Peyer's patch (tissue), 4 donors: ENCODE measurements at regions not wholly inside any gene's neighbourhood (a gene's known extent, or its start where the extent isn't known, plus 50 kb on each side); places are given as distances from the start of the nearest gene placed in this dataset.

ENCODE experiments used
- DNase-seq, 3 donors: peaks; one replicate each; pipeline ENCODE4 v3.0.0-alpha.2; 2017 to 2019
- H3K27ac ChIP-seq, 4 donors: fragments of 200-600 bp; sonication (generic); one replicate each; pipeline ENCODE4 v1.5.1; 2016 to 2019
- H3K27me3 ChIP-seq, 2 donors: fragments of 200-600 bp; sonication (generic); one replicate each; pipeline ENCODE4 v1.5.1; 2019
- H3K36me3 ChIP-seq, 3 donors: fragments of 200-600 bp; sonication (generic); one replicate each; pipeline ENCODE4 v1.5.1; 2016 to 2019
- H3K4me1 ChIP-seq, 4 donors: fragments of 200-600 bp; sonication (generic); one replicate each; pipeline ENCODE4 v1.5.1; 2016 to 2019
- H3K4me3 ChIP-seq, 4 donors: fragments of 200-600 bp; sonication (generic); 1 replicate in 3 of 4; 2 replicates in 1 of 4; pipeline ENCODE4 v1.5.1; 2016 to 2019; ENCODE audit warnings: mild to moderate bottlenecking in 1 of 4
- H3K9me3 ChIP-seq, 4 donors: fragments of 200-600 bp; sonication (generic); one replicate each; pipeline ENCODE4 v1.5.1; 2016 to 2019; ENCODE audit warnings: mild to moderate bottlenecking in 1 of 4
- POLR2A ChIP-seq, 2 donors: fragments of 450-650 bp; IDR thresholded peaks; one replicate each; pipeline ENCODE4 v1.5.1; 2017; ENCODE audit warnings: antibody characterized with exemption in 2 of 2, mild to moderate bottlenecking in 2 of 2, moderate library complexity in 2 of 2
- TF ChIP-seq, protein P1 (sequence below), 6 experiments: fragments of 450-650 bp in 4 of 6; fragments of 200-600 bp in 2 of 6; sonication (generic) in 1 of 6; IDR thresholded peaks; one replicate each; pipeline ENCODE4 v1.5.1; 2017 to 2019; ENCODE audit warnings: antibody characterized with exemption in 6 of 6, mild to moderate bottlenecking in 3 of 6, moderate library complexity in 1 of 6

DNA sequence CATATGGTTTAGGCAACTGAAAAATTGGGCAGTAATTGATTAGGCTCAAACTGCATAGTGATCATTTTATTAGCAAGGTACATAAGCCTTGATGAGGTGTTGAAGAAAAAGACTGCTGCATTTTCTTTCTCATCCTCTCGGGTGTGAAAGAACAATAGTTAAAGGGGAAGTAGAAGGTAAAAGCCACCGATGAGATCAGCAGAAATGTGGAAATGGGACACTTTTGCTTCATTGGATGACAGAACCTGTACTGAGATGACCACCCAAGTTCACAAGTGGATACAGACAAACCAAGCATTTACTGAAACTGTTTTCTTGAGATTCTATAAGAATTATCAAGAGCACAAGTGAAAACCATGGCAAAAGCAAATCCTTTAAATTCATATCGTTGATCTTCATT lies 184.0 kb downstream of the TMX1 start:
- Histone ChIP-seq H3K27me3 (no peaks in the 10 kb centered on the region), H3K27ac (peak overlapping the region in 3 of 4 donors; percentile 9 to 53 (median 25)), H3K9me3 (peaks cover 0 to 5% (median under 1%) of the 10 kb centered on the region in 4 donors), H3K4me3 (no peak overlapping the region), H3K36me3 (no peaks in the 10 kb centered on the region), H3K4me1 (no peaks in the 10 kb centered on the region)
- no peak for TF ChIP-seq POLR2A (IDR thresholded peaks at IDR 0.05)
- TF ChIP-seq, protein P1, sequence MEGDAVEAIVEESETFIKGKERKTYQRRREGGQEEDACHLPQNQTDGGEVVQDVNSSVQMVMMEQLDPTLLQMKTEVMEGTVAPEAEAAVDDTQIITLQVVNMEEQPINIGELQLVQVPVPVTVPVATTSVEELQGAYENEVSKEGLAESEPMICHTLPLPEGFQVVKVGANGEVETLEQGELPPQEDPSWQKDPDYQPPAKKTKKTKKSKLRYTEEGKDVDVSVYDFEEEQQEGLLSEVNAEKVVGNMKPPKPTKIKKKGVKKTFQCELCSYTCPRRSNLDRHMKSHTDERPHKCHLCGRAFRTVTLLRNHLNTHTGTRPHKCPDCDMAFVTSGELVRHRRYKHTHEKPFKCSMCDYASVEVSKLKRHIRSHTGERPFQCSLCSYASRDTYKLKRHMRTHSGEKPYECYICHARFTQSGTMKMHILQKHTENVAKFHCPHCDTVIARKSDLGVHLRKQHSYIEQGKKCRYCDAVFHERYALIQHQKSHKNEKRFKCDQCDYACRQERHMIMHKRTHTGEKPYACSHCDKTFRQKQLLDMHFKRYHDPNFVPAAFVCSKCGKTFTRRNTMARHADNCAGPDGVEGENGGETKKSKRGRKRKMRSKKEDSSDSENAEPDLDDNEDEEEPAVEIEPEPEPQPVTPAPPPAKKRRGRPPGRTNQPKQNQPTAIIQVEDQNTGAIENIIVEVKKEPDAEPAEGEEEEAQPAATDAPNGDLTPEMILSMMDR (IDR thresholded peaks at IDR 0.05) = no peak
- DNase-seq = no peak

DNA sequence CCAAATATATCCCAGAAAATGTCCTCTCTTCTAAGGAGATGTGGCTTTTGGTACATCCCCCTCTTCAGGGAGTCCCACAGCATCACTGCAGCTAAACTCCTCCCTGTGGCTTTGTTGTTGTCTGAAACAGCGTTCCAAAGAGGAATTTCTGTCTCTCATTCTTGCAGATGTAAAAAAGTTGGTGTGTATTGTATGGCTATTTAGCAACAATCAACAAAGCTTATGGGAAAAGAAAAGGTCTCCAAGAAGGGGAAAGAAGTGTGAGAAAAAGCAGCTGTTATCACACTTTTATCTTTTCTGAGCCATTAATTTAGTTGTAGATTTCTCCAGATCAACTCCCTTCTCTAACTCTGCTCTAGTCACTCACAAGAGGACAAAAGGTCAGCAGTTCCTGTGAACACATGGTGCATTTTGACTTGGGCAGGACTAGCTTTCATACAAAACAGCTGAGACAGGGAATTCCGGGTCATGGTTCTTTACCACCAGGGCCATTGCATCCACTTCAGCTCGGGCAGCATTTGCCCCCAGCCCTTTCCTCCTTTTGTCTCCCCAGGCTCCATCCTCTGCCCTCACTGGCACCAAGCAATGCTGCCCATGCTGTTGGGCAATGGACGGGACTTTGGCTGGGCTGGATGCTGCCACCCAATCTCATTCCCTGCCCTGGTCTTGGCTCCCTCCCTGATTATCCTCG lies 184.7 kb downstream of the TMX1 start:
- Histone ChIP-seq H3K27me3 (no peaks in the 10 kb centered on the region), H3K27ac (peak overlapping the region in 3 of 4 donors; percentile 25 to 53 (median 39)), H3K4me3 (no peak overlapping the region), H3K36me3 (no peaks in the 10 kb centered on the region), H3K4me1 (no peaks in the 10 kb centered on the region), H3K9me3 (no peaks in the 10 kb centered on the region)
- TF ChIP-seq, protein P1 (IDR thresholded peaks at IDR 0.05) = no peak
- no peak for TF ChIP-seq POLR2A (IDR thresholded peaks at IDR 0.05)
- DNase-seq = no peak

DNA sequence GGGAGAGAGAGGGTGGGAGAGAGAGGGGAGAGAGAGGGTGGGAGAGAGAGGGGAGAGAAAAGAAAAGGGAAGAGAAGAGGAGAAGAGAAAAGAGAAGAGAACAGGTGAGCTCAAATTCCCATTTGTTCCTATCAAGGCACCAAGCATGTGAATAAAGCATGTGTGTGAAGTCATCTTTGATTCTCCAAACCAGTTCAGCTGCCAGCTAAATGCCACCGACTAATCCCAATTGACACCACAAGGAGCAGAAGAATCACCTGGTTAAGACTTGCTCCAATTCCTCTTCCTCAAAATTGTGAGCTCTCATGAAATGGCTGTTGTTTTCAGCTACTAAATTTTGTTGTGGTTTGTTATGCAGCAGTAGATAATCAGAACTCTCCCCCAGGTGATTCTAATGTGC lies 188.9 kb downstream of the TMX1 start:
- DNase-seq = no peak
- TF ChIP-seq POLR2A (IDR thresholded peaks at IDR 0.05) = no peak
- TF ChIP-seq, protein P1 (IDR thresholded peaks at IDR 0.05) = no peak
- no peaks in the 10 kb centered on the region for H3K36me3 ChIP-seq
- no peaks in the 10 kb centered on the region for H3K27me3 ChIP-seq
- H3K4me3 ChIP-seq = no peak overlapping the region
- no peaks in the 10 kb centered on the region for H3K4me1 ChIP-seq
- no peak overlapping the region for H3K27ac ChIP-seq
- no peaks in the 10 kb centered on the region for H3K9me3 ChIP-seq

DNA sequence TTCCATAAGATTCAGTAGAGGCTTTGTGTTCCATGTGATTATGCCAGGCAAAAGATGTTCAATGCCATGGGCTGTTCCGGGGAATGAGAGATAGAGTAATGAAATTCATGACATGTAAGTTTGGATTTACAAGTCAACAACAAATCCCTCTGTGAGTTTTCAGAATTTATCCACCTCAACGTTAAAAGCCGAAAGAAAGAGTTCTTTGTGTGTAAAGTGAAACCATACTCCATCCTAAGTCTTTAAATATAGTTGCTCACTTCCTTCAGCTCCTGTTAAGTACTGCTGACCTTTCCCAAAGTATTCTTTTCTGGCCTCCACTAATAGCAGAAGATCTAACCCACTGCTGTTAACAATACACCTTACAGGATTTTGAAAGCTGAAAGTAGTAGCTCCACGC lies 190.0 kb downstream of the TMX1 start:
- no peaks in the 10 kb centered on the region for H3K27me3 ChIP-seq
- no peak for DNase-seq
- no peak overlapping the region for H3K4me3 ChIP-seq
- no peaks in the 10 kb centered on the region for H3K9me3 ChIP-seq
- H3K4me1 ChIP-seq = no peaks in the 10 kb centered on the region
- no peaks in the 10 kb centered on the region for H3K36me3 ChIP-seq
- no peak overlapping the region for H3K27ac ChIP-seq
- TF ChIP-seq, protein P1 (IDR thresholded peaks at IDR 0.05) = no peak
- TF ChIP-seq POLR2A (IDR thresholded peaks at IDR 0.05) = no peak

DNA sequence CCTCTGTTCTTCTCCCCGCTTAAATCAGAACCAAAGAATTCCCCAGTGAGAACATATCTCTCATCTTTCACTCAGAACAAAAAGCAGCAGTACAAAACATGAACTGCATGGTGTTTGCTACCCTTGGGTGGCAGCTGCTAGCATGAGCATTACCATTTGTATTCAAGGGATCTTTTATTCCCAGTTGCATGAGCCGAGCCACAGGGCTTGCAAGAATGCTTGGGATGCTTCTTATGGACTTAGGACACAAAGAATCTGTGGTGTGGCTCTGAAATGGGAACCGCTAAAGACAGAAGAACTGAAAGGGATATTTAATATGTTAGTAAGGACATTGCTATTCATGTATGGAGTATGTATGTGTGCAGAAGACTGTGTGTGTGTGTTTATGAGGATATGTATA lies 190.6 kb downstream of the TMX1 start:
- Histone ChIP-seq H3K27me3 (no peaks in the 10 kb centered on the region), H3K27ac (no peak overlapping the region), H3K4me3 (no peak overlapping the region), H3K9me3 (no peaks in the 10 kb centered on the region), H3K36me3 (no peaks in the 10 kb centered on the region), H3K4me1 (no peaks in the 10 kb centered on the region)
- TF ChIP-seq, protein P1 (IDR thresholded peaks at IDR 0.05) = no peak
- TF ChIP-seq POLR2A (IDR thresholded peaks at IDR 0.05) = no peak
- no peak for DNase-seq
